ENCODE measurements at regions not wholly inside any gene's neighbourhood (a gene's known extent, or its start where the extent isn't known, plus 50 kb on each side); places are given as distances from the start of the nearest gene placed in this dataset.

GRCh38 chr22:48905206-48905975 lies 922.3 kb downstream of the BRD1 start:
- Histone ChIP-seq H3K36me3 (ENCODE audit: control insufficient read depth, insufficient read depth, low read length) (no peaks in the 10 kb centered on the region), H3K4me3 (ENCODE audit: insufficient read depth, low read depth, low read length, poor library complexity, severe bottlenecking) (no peak overlapping the region), H3K27me3 (replicated peaks; ENCODE audit: control insufficient read depth, insufficient read depth, low read length, poor library complexity, severe bottlenecking) (no peaks in the 10 kb centered on the region), H3K4me1 (ENCODE audit: control insufficient read depth, insufficient read depth, low read length, poor library complexity, severe bottlenecking) (no peaks in the 10 kb centered on the region), H3K9me3 (ENCODE audit: control insufficient read depth, low read length) (no peaks in the 10 kb centered on the region), H3K27ac (ENCODE audit: insufficient read depth, low read length, poor library complexity, severe bottlenecking) (no peak overlapping the region)
- DNase-seq = no peak

DNA sequence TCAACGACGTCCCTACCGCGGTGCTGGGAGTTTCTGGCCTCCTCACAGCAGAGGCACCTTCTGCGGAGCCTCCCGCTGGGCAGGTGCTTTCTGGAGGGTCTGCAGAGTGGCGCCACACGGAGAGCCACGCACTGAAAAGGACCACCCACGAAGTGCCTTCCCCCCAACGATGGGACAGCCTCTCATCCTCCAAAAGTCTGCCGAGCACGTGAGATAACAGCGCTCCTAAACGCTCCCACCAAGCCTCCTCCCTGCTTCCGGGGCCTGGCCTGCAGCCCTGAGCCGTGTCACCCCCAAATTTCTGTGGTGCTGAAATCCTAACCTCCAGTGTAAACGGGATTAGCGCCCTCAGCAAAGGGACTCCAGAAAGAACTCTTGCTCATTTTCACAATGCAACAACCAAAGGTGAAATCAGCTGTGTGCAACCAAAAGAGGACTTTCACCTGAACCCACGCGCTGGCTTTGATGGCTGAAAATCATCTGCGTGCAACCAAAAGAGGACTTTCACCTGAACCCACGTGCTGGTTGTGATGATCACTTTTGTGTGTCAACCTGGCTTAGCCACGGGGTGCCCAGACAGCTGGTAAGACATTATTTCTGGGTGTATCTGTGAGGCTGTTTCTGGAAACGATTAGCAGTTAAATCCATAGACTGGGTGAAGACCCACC lies 924.6 kb downstream of the BRD1 start:
- no peaks in the 10 kb centered on the region for H3K4me1 ChIP-seq (ENCODE audit: control insufficient read depth, insufficient read depth, low read length, poor library complexity, severe bottlenecking)
- H3K4me3 ChIP-seq (ENCODE audit: insufficient read depth, low read depth, low read length, poor library complexity, severe bottlenecking) = no peak overlapping the region
- no peak for DNase-seq
- H3K9me3 ChIP-seq (ENCODE audit: control insufficient read depth, low read length) = no peaks in the 10 kb centered on the region
- H3K36me3 ChIP-seq (ENCODE audit: control insufficient read depth, insufficient read depth, low read length) = no peaks in the 10 kb centered on the region
- H3K27me3 ChIP-seq (replicated peaks; ENCODE audit: control insufficient read depth, insufficient read depth, low read length, poor library complexity, severe bottlenecking) = no peaks in the 10 kb centered on the region
- no peak overlapping the region for H3K27ac ChIP-seq (ENCODE audit: insufficient read depth, low read length, poor library complexity, severe bottlenecking)

DNA sequence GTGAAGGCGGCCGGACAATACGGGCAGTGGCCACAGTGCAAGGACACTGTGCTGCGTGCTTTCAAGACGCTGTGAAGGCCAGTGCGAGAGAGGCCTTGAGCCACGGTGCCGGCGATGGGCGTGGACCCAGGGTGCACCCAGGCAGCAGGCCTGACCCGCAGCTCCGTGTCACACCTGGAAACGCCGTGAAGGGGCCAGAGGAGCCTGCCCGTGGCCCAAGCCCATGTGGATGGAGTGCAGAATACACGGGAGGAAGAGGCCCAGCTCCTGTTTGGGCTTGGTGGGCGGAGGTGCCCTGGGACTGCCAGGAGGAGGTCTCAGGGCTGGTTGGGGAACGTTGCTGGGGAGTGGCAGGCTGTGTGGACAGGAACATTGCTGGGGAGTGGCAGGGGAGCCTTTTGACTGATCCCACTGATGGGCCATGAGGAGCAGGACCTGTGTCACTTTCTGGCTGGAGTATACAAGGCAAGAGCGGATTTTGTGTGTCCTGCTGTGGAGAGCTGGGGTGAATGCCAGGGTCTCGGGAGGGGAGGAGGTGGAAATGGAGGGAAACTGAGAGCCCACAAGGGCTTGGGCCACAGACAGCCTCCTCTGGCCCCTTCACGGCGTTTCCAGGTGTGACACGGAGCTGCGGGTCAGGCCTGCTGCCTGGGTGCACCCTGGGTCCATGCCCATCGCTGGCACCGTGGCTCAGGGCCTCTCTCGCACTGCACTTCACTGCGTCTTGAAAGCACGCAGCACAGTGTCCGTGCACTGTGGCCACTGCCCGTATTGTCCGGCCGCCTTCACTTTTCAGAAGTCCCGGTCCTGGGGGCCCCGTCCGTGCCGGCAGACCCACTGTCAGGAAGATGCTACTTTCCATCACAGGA lies 925.4 kb downstream of the BRD1 start:
- H3K27me3 ChIP-seq (replicated peaks; ENCODE audit: control insufficient read depth, insufficient read depth, low read length, poor library complexity, severe bottlenecking) = no peaks in the 10 kb centered on the region
- no peak overlapping the region for H3K4me3 ChIP-seq (ENCODE audit: insufficient read depth, low read depth, low read length, poor library complexity, severe bottlenecking)
- no peaks in the 10 kb centered on the region for H3K4me1 ChIP-seq (ENCODE audit: control insufficient read depth, insufficient read depth, low read length, poor library complexity, severe bottlenecking)
- no peak for DNase-seq
- H3K36me3 ChIP-seq (ENCODE audit: control insufficient read depth, insufficient read depth, low read length) = no peaks in the 10 kb centered on the region
- H3K9me3 ChIP-seq (ENCODE audit: control insufficient read depth, low read length) = no peaks in the 10 kb centered on the region
- no peak overlapping the region for H3K27ac ChIP-seq (ENCODE audit: insufficient read depth, low read length, poor library complexity, severe bottlenecking)

- no peak for DNase-seq
- no peaks in the 10 kb centered on the region for H3K27me3 ChIP-seq (replicated peaks; ENCODE audit: control insufficient read depth, insufficient read depth, low read length, poor library complexity, severe bottlenecking)
- no peaks in the 10 kb centered on the region for H3K36me3 ChIP-seq (ENCODE audit: control insufficient read depth, insufficient read depth, low read length)
- no peak overlapping the region for H3K27ac ChIP-seq (ENCODE audit: insufficient read depth, low read length, poor library complexity, severe bottlenecking)
- no peaks in the 10 kb centered on the region for H3K4me1 ChIP-seq (ENCODE audit: control insufficient read depth, insufficient read depth, low read length, poor library complexity, severe bottlenecking)
- no peaks in the 10 kb centered on the region for H3K9me3 ChIP-seq (ENCODE audit: control insufficient read depth, low read length)
- H3K4me3 ChIP-seq (ENCODE audit: insufficient read depth, low read depth, low read length, poor library complexity, severe bottlenecking) = no peak overlapping the region
Measured at GRCh38 chr22:48901324-48901723, 926.3 kb downstream of the BRD1 start.

DNA sequence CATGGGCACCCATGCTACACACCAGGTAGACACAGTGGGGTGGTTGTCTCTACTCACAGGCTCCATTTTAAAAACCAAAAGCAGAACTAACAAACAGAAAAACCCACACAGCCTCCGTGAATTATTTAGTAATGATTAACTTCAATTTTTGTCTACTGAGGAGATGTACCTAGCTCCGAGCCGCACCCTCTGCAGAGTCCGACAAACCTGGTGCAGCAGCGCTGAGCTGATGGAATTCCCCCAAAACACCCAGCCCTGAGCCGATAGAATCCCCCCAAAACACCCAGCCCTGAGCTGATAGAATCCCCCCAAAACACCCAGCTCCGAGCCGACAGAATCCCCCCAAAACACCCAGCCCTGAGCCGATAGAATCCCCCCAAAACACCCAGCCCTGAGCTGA lies 927.0 kb downstream of the BRD1 start:
- Histone ChIP-seq H3K27me3 (replicated peaks; ENCODE audit: control insufficient read depth, insufficient read depth, low read length, poor library complexity, severe bottlenecking) (no peaks in the 10 kb centered on the region), H3K27ac (ENCODE audit: insufficient read depth, low read length, poor library complexity, severe bottlenecking) (no peak overlapping the region), H3K36me3 (ENCODE audit: control insufficient read depth, insufficient read depth, low read length) (no peaks in the 10 kb centered on the region), H3K4me3 (ENCODE audit: insufficient read depth, low read depth, low read length, poor library complexity, severe bottlenecking) (no peak overlapping the region), H3K9me3 (ENCODE audit: control insufficient read depth, low read length) (no peaks in the 10 kb centered on the region), H3K4me1 (ENCODE audit: control insufficient read depth, insufficient read depth, low read length, poor library complexity, severe bottlenecking) (no peaks in the 10 kb centered on the region)
- DNase-seq = no peak

- Histone ChIP-seq H3K9me3 (ENCODE audit: control insufficient read depth, low read length) (no peaks in the 10 kb centered on the region), H3K4me1 (ENCODE audit: control insufficient read depth, insufficient read depth, low read length, poor library complexity, severe bottlenecking) (no peaks in the 10 kb centered on the region), H3K27ac (ENCODE audit: insufficient read depth, low read length, poor library complexity, severe bottlenecking) (no peak overlapping the region), H3K4me3 (ENCODE audit: insufficient read depth, low read depth, low read length, poor library complexity, severe bottlenecking) (no peak overlapping the region), H3K36me3 (ENCODE audit: control insufficient read depth, insufficient read depth, low read length) (no peaks in the 10 kb centered on the region), H3K27me3 (replicated peaks; ENCODE audit: control insufficient read depth, insufficient read depth, low read length, poor library complexity, severe bottlenecking) (no peaks in the 10 kb centered on the region)
- no peak for DNase-seq
Measured at GRCh38 chr22:48900327-48900597, 927.4 kb downstream of the BRD1 start.

DNA sequence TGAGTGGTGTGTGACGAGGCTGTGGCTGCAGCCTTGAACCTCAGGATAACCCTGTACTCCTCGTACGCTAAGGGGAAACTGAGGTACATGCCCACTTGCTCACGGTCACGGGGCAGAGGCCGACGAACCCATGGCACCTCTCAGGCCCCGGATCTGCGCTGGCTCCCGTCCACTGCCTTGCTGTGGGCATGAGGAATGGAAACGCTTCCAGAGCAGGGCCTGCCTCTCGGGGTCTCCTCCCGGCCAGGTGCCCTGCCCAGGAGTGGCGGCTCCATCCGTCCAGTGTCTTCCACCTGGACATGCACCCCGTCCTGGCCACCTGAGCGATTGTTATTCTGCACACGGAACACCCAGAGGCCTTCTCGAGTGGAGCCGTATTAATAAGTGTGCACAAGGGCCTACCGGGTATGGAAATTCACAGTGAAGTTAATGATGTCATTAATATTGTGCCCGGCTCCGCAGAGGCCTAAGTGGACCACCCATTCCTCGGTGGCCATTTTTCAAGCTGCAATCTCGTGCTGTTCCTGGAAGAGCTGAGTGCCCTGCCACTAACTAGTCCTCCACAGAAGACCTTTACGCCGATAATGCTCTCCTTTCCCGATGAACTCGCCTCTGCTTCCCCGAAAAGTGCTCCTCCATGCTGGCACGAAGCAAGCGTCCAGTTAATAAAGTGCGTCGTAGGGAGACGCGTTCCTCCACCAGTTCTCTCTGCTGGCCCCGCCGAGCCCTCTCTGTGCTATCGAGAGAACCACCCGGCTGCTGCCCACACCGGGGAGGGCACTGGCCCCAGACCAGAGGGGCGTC lies 927.9 kb downstream of the BRD1 start:
- Histone ChIP-seq H3K4me3 (ENCODE audit: insufficient read depth, low read depth, low read length, poor library complexity, severe bottlenecking) (no peak overlapping the region), H3K36me3 (ENCODE audit: control insufficient read depth, insufficient read depth, low read length) (no peaks in the 10 kb centered on the region), H3K27me3 (replicated peaks; ENCODE audit: control insufficient read depth, insufficient read depth, low read length, poor library complexity, severe bottlenecking) (no peaks in the 10 kb centered on the region), H3K4me1 (ENCODE audit: control insufficient read depth, insufficient read depth, low read length, poor library complexity, severe bottlenecking) (no peaks in the 10 kb centered on the region), H3K27ac (ENCODE audit: insufficient read depth, low read length, poor library complexity, severe bottlenecking) (no peak overlapping the region), H3K9me3 (ENCODE audit: control insufficient read depth, low read length) (no peaks in the 10 kb centered on the region)
- no peak for DNase-seq

GRCh38 chr22:48898524-48899250 lies 929.0 kb downstream of the BRD1 start:
- Histone ChIP-seq H3K4me1 (ENCODE audit: control insufficient read depth, insufficient read depth, low read length, poor library complexity, severe bottlenecking) (no peaks in the 10 kb centered on the region), H3K27me3 (replicated peaks; ENCODE audit: control insufficient read depth, insufficient read depth, low read length, poor library complexity, severe bottlenecking) (no peaks in the 10 kb centered on the region), H3K36me3 (ENCODE audit: control insufficient read depth, insufficient read depth, low read length) (no peaks in the 10 kb centered on the region), H3K9me3 (ENCODE audit: control insufficient read depth, low read length) (no peaks in the 10 kb centered on the region), H3K4me3 (ENCODE audit: insufficient read depth, low read depth, low read length, poor library complexity, severe bottlenecking) (no peak overlapping the region), H3K27ac (ENCODE audit: insufficient read depth, low read length, poor library complexity, severe bottlenecking) (no peak overlapping the region)
- DNase-seq = no peak

DNA sequence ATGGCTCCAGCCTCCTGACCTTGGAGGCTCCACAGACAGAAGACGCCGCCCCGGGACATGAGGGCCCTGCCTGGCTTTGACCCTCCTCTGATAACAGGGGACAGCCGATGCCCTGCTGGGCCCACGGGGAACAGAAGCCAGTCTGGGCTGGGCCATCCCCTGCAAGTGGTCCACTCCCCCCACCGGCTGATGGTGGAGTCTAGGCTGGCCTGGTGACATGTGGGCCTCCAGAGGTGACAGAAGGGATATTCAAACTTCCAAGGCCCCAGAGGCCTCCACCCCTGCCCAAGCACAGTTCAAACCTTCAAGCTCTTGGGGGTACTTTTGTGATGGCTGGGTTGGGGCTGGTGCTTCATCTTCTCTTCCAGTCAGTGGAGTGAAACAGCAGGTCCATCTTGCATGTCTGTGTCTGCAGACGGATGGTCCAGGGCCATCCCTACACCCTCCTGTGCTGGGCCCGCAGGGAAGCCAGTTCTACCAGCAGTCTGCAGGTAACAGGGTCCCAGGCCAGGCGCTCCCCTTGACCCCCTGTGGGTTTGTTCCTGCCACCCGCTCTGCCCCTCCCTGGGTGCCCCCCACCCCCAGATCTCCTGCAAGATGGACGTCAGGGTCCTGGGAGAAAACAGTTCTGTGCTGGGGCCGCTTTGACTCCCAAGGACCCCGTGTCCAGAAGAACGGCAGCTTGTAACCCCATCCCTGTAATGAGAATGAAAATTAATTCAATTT lies 929.9 kb downstream of the BRD1 start:
- no peaks in the 10 kb centered on the region for H3K4me1 ChIP-seq (ENCODE audit: control insufficient read depth, insufficient read depth, low read length, poor library complexity, severe bottlenecking)
- no peaks in the 10 kb centered on the region for H3K9me3 ChIP-seq (ENCODE audit: control insufficient read depth, low read length)
- H3K4me3 ChIP-seq (ENCODE audit: insufficient read depth, low read depth, low read length, poor library complexity, severe bottlenecking) = no peak overlapping the region
- DNase-seq = no peak
- no peak overlapping the region for H3K27ac ChIP-seq (ENCODE audit: insufficient read depth, low read length, poor library complexity, severe bottlenecking)
- no peaks in the 10 kb centered on the region for H3K36me3 ChIP-seq (ENCODE audit: control insufficient read depth, insufficient read depth, low read length)
- no peaks in the 10 kb centered on the region for H3K27me3 ChIP-seq (replicated peaks; ENCODE audit: control insufficient read depth, insufficient read depth, low read length, poor library complexity, severe bottlenecking)
